ENCODE measurements at regions not wholly inside any gene's neighbourhood (a gene's known extent, or its start where the extent isn't known, plus 50 kb on each side); places are given as distances from the start of the nearest gene placed in this dataset.
"Not testable (repeated sequence)": the region's sequence is repeated elsewhere in the genome, so short reads cannot be mapped to it uniquely, and the experiment has no call there.

GRCh38 chr3:139127629-139128028, 82.9 kb upstream of the PRR23C start:
- H3K27ac ChIP-seq (replicated peaks; ENCODE audit: low read length); H2BK12ac ChIP-seq (ENCODE audit: low read length); H3K4ac ChIP-seq (ENCODE audit: low read length); H4K91ac ChIP-seq (ENCODE audit: low read depth, low read length, poor library complexity); DNase-seq (ENCODE audit: low spot score); H2AK5ac ChIP-seq (ENCODE audit: low read depth, low read length); H2BK15ac ChIP-seq (ENCODE audit: low read length); H3K36me3 ChIP-seq (replicated peaks in 1 of 2; ENCODE audit: control insufficient read depth in 2 of 2, insufficient read depth in 2 of 2, low read length in 2 of 2); H3K4me2 ChIP-seq (ENCODE audit: insufficient read depth, low read length, poor library complexity, severe bottlenecking); H2AFZ ChIP-seq (ENCODE audit: low read length); H3K23ac ChIP-seq (ENCODE audit: low read depth, low read length, poor library complexity); H4K8ac ChIP-seq (ENCODE audit: low read depth, low read length); H2BK5ac ChIP-seq (ENCODE audit: low read length); H3K4me3 ChIP-seq (ENCODE audit: low read length in 2 of 2); H3K18ac ChIP-seq (ENCODE audit: low read length); H3K14ac ChIP-seq (ENCODE audit: low read length); H3K79me1 ChIP-seq (ENCODE audit: low read depth, low read length); H3K9me3 ChIP-seq (replicated peaks in 1 of 2; ENCODE audit: control insufficient read depth in 2 of 2, insufficient read depth in 1 of 2, low read depth in 1 of 2, low read length in 2 of 2); H3K4me1 ChIP-seq (ENCODE audit: control insufficient read depth in 2 of 2, insufficient read depth in 1 of 2, low read depth in 1 of 2, low read length in 2 of 2); H3K9ac ChIP-seq (ENCODE audit: low read depth, low read length, poor library complexity); H2BK120ac ChIP-seq (ENCODE audit: low read depth, low read length); H3K27me3 ChIP-seq (ENCODE audit: control insufficient read depth in 3 of 3, insufficient read depth in 3 of 3, low read depth in 1 of 3, low read length in 3 of 3): not testable (repeated sequence)
- WGBS, 2 donors (ENCODE audit: extremely low coverage in 2 of 2, insufficient read length in 2 of 2, insufficient replicate concordance in 1 of 2), result no CpG with 5 or more reads among the region's 12 CpGs

GRCh38 chr3:139128803-139129202, 84.1 kb upstream of the PRR23C start:
- no CpG with 5 or more reads among the region's 2 CpGs for WGBS, 2 donors (ENCODE audit: extremely low coverage in 2 of 2, insufficient read length in 2 of 2, insufficient replicate concordance in 1 of 2)
- no peak overlapping the region for H3K9ac ChIP-seq (ENCODE audit: low read depth, low read length, poor library complexity)
- H3K4me1 ChIP-seq (ENCODE audit: control insufficient read depth in 2 of 2, insufficient read depth in 1 of 2, low read depth in 1 of 2, low read length in 2 of 2), result peaks cover 0 to 4% of the 10 kb centered on the region in 2 donors
- no peaks in the 10 kb centered on the region for H3K79me1 ChIP-seq (ENCODE audit: low read depth, low read length)
- no peaks in the 10 kb centered on the region for H3K27me3 ChIP-seq (ENCODE audit: control insufficient read depth in 3 of 3, insufficient read depth in 3 of 3, low read depth in 1 of 3, low read length in 3 of 3)
- H2BK120ac ChIP-seq (ENCODE audit: low read depth, low read length), result no peak overlapping the region
- no peak overlapping the region for H2AK5ac ChIP-seq (ENCODE audit: low read depth, low read length)
- no peak overlapping the region for H4K91ac ChIP-seq (ENCODE audit: low read depth, low read length, poor library complexity)
- H3K18ac ChIP-seq (ENCODE audit: low read length), result no peak overlapping the region
- DNase-seq (ENCODE audit: low spot score), result no peak
- H3K27ac ChIP-seq (replicated peaks; ENCODE audit: low read length), result no peak overlapping the region
- no peak overlapping the region for H3K4me2 ChIP-seq (ENCODE audit: insufficient read depth, low read length, poor library complexity, severe bottlenecking)
- H3K36me3 ChIP-seq (replicated peaks in 1 of 2; ENCODE audit: control insufficient read depth in 2 of 2, insufficient read depth in 2 of 2, low read length in 2 of 2), result no peaks in the 10 kb centered on the region
- no peak overlapping the region for H2AFZ ChIP-seq (ENCODE audit: low read length)
- no peaks in the 10 kb centered on the region for H3K9me3 ChIP-seq (replicated peaks in 1 of 2; ENCODE audit: control insufficient read depth in 2 of 2, insufficient read depth in 1 of 2, low read depth in 1 of 2, low read length in 2 of 2)
- no peak overlapping the region for H4K8ac ChIP-seq (ENCODE audit: low read depth, low read length)
- H3K4me3 ChIP-seq (ENCODE audit: low read length in 2 of 2), result no peak overlapping the region
- no peak overlapping the region for H3K23ac ChIP-seq (ENCODE audit: low read depth, low read length, poor library complexity)
- no peak overlapping the region for H2BK12ac ChIP-seq (ENCODE audit: low read length)
- no peak overlapping the region for H2BK5ac ChIP-seq (ENCODE audit: low read length)
- no peak overlapping the region for H3K14ac ChIP-seq (ENCODE audit: low read length)
- no peak overlapping the region for H3K4ac ChIP-seq (ENCODE audit: low read length)
- H2BK15ac ChIP-seq (ENCODE audit: low read length), result no peak overlapping the region

GRCh38 chr3:139129892-139130291, 85.2 kb upstream of the PRR23C start:
- Histone ChIP-seq H2BK12ac (ENCODE audit: low read length) (no peak overlapping the region), H3K18ac (ENCODE audit: low read length) (no peak overlapping the region), H3K27ac (replicated peaks; ENCODE audit: low read length) (no peak overlapping the region), H3K4me2 (ENCODE audit: insufficient read depth, low read length, poor library complexity, severe bottlenecking) (no peak overlapping the region), H2BK15ac (ENCODE audit: low read length) (no peak overlapping the region), H3K4me1 (ENCODE audit: control insufficient read depth in 2 of 2, insufficient read depth in 1 of 2, low read depth in 1 of 2, low read length in 2 of 2) (no peaks in the 10 kb centered on the region), H3K14ac (ENCODE audit: low read length) (no peak overlapping the region), H3K27me3 (ENCODE audit: control insufficient read depth in 3 of 3, insufficient read depth in 3 of 3, low read depth in 1 of 3, low read length in 3 of 3) (no peaks in the 10 kb centered on the region), H3K9ac (ENCODE audit: low read depth, low read length, poor library complexity) (no peak overlapping the region), H3K23ac (ENCODE audit: low read depth, low read length, poor library complexity) (no peak overlapping the region), H3K36me3 (replicated peaks in 1 of 2; ENCODE audit: control insufficient read depth in 2 of 2, insufficient read depth in 2 of 2, low read length in 2 of 2) (no peaks in the 10 kb centered on the region), H2AK5ac (ENCODE audit: low read depth, low read length) (no peak overlapping the region), H4K8ac (ENCODE audit: low read depth, low read length) (no peak overlapping the region), H4K91ac (ENCODE audit: low read depth, low read length, poor library complexity) (no peak overlapping the region), H3K79me1 (ENCODE audit: low read depth, low read length) (no peaks in the 10 kb centered on the region), H2AFZ (ENCODE audit: low read length) (no peak overlapping the region), H2BK120ac (ENCODE audit: low read depth, low read length) (no peak overlapping the region), H3K4me3 (ENCODE audit: low read length in 2 of 2) (no peak overlapping the region), H3K4ac (ENCODE audit: low read length) (no peak overlapping the region), H2BK5ac (ENCODE audit: low read length) (no peak overlapping the region), H3K9me3 (replicated peaks in 1 of 2; ENCODE audit: control insufficient read depth in 2 of 2, insufficient read depth in 1 of 2, low read depth in 1 of 2, low read length in 2 of 2) (no peaks in the 10 kb centered on the region)
- no CpG with 5 or more reads among the region's 2 CpGs for WGBS, 2 donors (ENCODE audit: extremely low coverage in 2 of 2, insufficient read length in 2 of 2, insufficient replicate concordance in 1 of 2)
- no peak for DNase-seq (ENCODE audit: low spot score)

- Histone ChIP-seq H3K9me3 (replicated peaks in 1 of 2; ENCODE audit: control insufficient read depth in 2 of 2, insufficient read depth in 1 of 2, low read depth in 1 of 2, low read length in 2 of 2) (no peaks in the 10 kb centered on the region), H3K9ac (ENCODE audit: low read depth, low read length, poor library complexity) (no peak overlapping the region), H3K27ac (replicated peaks; ENCODE audit: low read length) (no peak overlapping the region), H3K14ac (ENCODE audit: low read length) (no peak overlapping the region), H3K36me3 (replicated peaks in 1 of 2; ENCODE audit: control insufficient read depth in 2 of 2, insufficient read depth in 2 of 2, low read length in 2 of 2) (no peaks in the 10 kb centered on the region), H3K23ac (ENCODE audit: low read depth, low read length, poor library complexity) (no peak overlapping the region), H2AK5ac (ENCODE audit: low read depth, low read length) (no peak overlapping the region), H2AFZ (ENCODE audit: low read length) (no peak overlapping the region), H2BK5ac (ENCODE audit: low read length) (no peak overlapping the region), H4K91ac (ENCODE audit: low read depth, low read length, poor library complexity) (no peak overlapping the region), H3K27me3 (ENCODE audit: control insufficient read depth in 3 of 3, insufficient read depth in 3 of 3, low read depth in 1 of 3, low read length in 3 of 3) (no peaks in the 10 kb centered on the region), H2BK120ac (ENCODE audit: low read depth, low read length) (no peak overlapping the region), H3K18ac (ENCODE audit: low read length) (no peak overlapping the region), H3K79me1 (ENCODE audit: low read depth, low read length) (no peaks in the 10 kb centered on the region), H3K4me2 (ENCODE audit: insufficient read depth, low read length, poor library complexity, severe bottlenecking) (no peak overlapping the region), H4K8ac (ENCODE audit: low read depth, low read length) (no peak overlapping the region), H3K4me1 (ENCODE audit: control insufficient read depth in 2 of 2, insufficient read depth in 1 of 2, low read depth in 1 of 2, low read length in 2 of 2) (no peaks in the 10 kb centered on the region), H3K4me3 (ENCODE audit: low read length in 2 of 2) (no peak overlapping the region), H2BK15ac (ENCODE audit: low read length) (no peak overlapping the region), H3K4ac (ENCODE audit: low read length) (no peak overlapping the region), H2BK12ac (ENCODE audit: low read length) (no peak overlapping the region)
- no CpG with 5 or more reads among the region's 3 CpGs for WGBS, 2 donors (ENCODE audit: extremely low coverage in 2 of 2, insufficient read length in 2 of 2, insufficient replicate concordance in 1 of 2)
- DNase-seq (ENCODE audit: low spot score), result no peak
These were observed 85.9 kb upstream of the PRR23C start for GRCh38 chr3:139130390-139131140.

All from neuronal stem cell (in vitro differentiated cells).